A673 (cell line): ENCODE measurements at regions not wholly inside any gene's neighbourhood (a gene's known extent, or its start where the extent isn't known, plus 50 kb on each side); places are given as distances from the start of the nearest gene placed in this dataset.

Experiments
- BruUV-seq: library from RNA; stranded (reverse); fragments of 400-500 nt; replicated peaks from 2 replicates; lab custom pipeline; 2021; lab: Mats Ljungman, UMichigan
- CTCF ChIA-PET: fragments of 300-600 bp; sonication (Branson Sonifier 250); formaldehyde crosslinking; loops from one replicate; lab custom pipeline; 2022; ENCODE audit warnings: antibody characterized with exemption; lab: Charles Lee
- POLR2A ChIA-PET: fragments of 300-600 bp; sonication (Branson Sonifier 250); formaldehyde crosslinking; loops from one replicate; lab custom pipeline; 2022; ENCODE audit warnings: antibody characterized with exemption; ENCODE audit not compliant: low non-redundant PET; lab: Charles Lee
- DNase-seq: peaks from one replicate; pipeline ENCODE4 v3.0.0-alpha.2; 2015; ENCODE audit warnings: low spot score
- H3K27ac ChIP-seq: fragments of 200-600 bp; sonication (generic); 2 replicates; pipeline ENCODE4 v1.5.1; 2016; ENCODE audit warnings: mixed run types, low read depth, mild to moderate bottlenecking, mixed read lengths, antibody characterized with exemption, low read length; ENCODE audit not compliant: poor library complexity, severe bottlenecking
- H3K27me3 ChIP-seq: fragments of 200-600 bp; sonication (generic); replicated peaks from 2 replicates; pipeline ENCODE4 v1.6.1; 2017; ENCODE audit warnings: mixed run types, low read depth, mild to moderate bottlenecking, mixed read lengths, antibody characterized with exemption, low read length; ENCODE audit not compliant: insufficient read depth, poor library complexity
- H3K36me3 ChIP-seq: fragments of 200-600 bp; sonication (generic); 2 replicates; pipeline ENCODE4 v1.6.1; 2016; ENCODE audit warnings: mixed run types, mild to moderate bottlenecking, mixed read lengths, antibody characterized with exemption, low read length; ENCODE audit not compliant: insufficient read depth, poor library complexity, severe bottlenecking
- H3K4me1 ChIP-seq: fragments of 200-600 bp; sonication (generic); 2 replicates; pipeline ENCODE4 v1.6.1; 2017; ENCODE audit warnings: mixed run types, mild to moderate bottlenecking, mixed read lengths, antibody characterized with exemption, low read length; ENCODE audit not compliant: insufficient read depth, poor library complexity, severe bottlenecking
- H3K4me3 ChIP-seq: fragments of 200-600 bp; sonication (generic); 2 replicates; pipeline ENCODE4 v1.5.1; 2016; ENCODE audit warnings: low read depth, mixed run types, mild to moderate bottlenecking, mixed read lengths, low read length; ENCODE audit not compliant: poor library complexity, severe bottlenecking
- H3K9me3 ChIP-seq: fragments of 200-600 bp; sonication (generic); 2 replicates; pipeline ENCODE4 v1.6.1; 2016; ENCODE audit warnings: mixed run types, low read depth, mild to moderate bottlenecking, mixed read lengths, antibody characterized with exemption, low read length; ENCODE audit not compliant: poor library complexity, severe bottlenecking
- CTCF ChIP-seq: fragments of 300-800, 200-600 bp; sonication (generic); conservative IDR thresholded peaks from 2 replicates; pipeline ENCODE4 v1.5.1; 2017; ENCODE audit warnings: low read depth, mild to moderate bottlenecking, antibody characterized with exemption, low read length, moderate library complexity, mixed read lengths
- EZH2 ChIP-seq: fragments of 200-600 bp; sonication (generic); IDR thresholded peaks from 2 replicates; pipeline ENCODE4 v1.6.1; 2017; ENCODE audit warnings: borderline replicate concordance, low read depth, mild to moderate bottlenecking, mixed read lengths, antibody characterized with exemption, low read length; ENCODE audit not compliant: poor library complexity, severe bottlenecking
- intact Hi-C: fragments of 100-400 bp; cut with micrococcal nuclease; formaldehyde crosslinking; loops from one replicate; pipeline ENCODE4 v1.10.0; 2022; ENCODE audit not compliant: unreplicated experiment

- no peaks in the 10 kb centered on the region for H3K27me3 ChIP-seq
- intact Hi-C loops, result loop anchor here (10.0 kb wide), 1 partner anchor 56 kb away; no protein-coding TSS in a partner anchor
- CTCF ChIA-PET, result no interaction called here
- H3K27ac ChIP-seq, result no peak overlapping the region
- BruUV-seq, result no TSS peak
- H3K9me3 ChIP-seq, result no peaks in the 10 kb centered on the region
- no peak overlapping the region for H3K4me3 ChIP-seq
- H3K36me3 ChIP-seq, result no peaks in the 10 kb centered on the region
- TF ChIP-seq EZH2 (no peak), CTCF (no peak)
- POLR2A ChIA-PET, result no interaction called here
- no peak for DNase-seq
- H3K4me1 ChIP-seq, result no peaks in the 10 kb centered on the region
Observed at GRCh38 chr15:37550360-37551024, 383.9 kb upstream of the TMCO5A start.

DNA sequence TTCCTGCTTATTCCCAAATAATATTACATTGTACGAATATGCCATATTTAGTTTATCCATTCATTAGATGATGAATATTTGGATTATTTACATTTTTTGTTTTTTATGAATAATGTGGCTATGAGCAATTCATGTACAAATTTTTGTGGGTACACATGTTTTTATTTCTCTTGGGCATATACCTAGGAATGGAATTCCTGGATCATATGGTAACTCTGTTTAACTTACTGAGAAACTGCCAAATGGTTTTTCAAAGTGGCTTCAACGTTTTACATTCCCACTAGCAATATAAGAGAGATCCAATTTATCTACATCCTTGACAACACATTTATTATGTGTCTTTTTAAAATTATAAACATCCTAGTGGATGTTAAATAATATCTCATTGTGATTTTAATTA lies 362.0 kb upstream of the TMCO5A start:
- ChIA-PET CTCF (no interaction called here), POLR2A (no interaction called here)
- no peaks in the 10 kb centered on the region for H3K27me3 ChIP-seq
- no TSS peak for BruUV-seq
- no peaks in the 10 kb centered on the region for H3K36me3 ChIP-seq
- no peak overlapping the region for H3K4me3 ChIP-seq
- no peaks in the 10 kb centered on the region for H3K9me3 ChIP-seq
- DNase-seq, result no peak
- no peak overlapping the region for H3K27ac ChIP-seq
- H3K4me1 ChIP-seq, result no peaks in the 10 kb centered on the region
- TF ChIP-seq EZH2 (no peak), CTCF (no peak)
- intact Hi-C loops, result no loop called here

DNA sequence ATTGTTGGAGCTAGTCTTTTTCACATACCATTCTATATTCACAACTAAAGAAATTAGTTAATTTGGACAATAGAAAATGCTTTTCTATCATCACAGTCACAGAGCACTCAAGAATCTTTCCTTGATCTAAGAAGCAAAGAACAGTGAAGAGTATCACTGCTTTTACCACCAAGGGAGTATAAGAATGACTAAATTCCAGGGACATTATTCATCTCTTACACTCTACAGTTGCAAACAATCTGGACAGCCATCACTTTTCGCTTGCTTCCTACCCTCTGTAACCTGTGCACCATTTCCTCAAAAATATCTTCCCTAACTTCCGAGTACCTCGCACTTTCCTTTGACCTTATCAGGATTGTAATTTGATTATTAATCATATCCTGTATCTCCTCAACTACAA lies 359.5 kb upstream of the TMCO5A start:
- Histone ChIP-seq H3K4me1 (no peaks in the 10 kb centered on the region), H3K9me3 (no peaks in the 10 kb centered on the region), H3K4me3 (no peak overlapping the region), H3K27me3 (no peaks in the 10 kb centered on the region), H3K36me3 (no peaks in the 10 kb centered on the region), H3K27ac (no peak overlapping the region)
- ChIA-PET CTCF (no interaction called here), POLR2A (no interaction called here)
- no TSS peak for BruUV-seq
- TF ChIP-seq CTCF (no peak), EZH2 (no peak)
- intact Hi-C loops, result no loop called here
- DNase-seq, result no peak
